OCI-LY7 (cell line): ENCODE measurements at regions not wholly inside any gene's neighbourhood (a gene's known extent, or its start where the extent isn't known, plus 50 kb on each side); places are given as distances from the start of the nearest gene placed in this dataset.
A peak's percentile ranks its signal among the peaks of the same experiment; 100 is the strongest.

Experiments used
- BruUV-seq: library from RNA; stranded (reverse); fragments of 400-500 nt; replicated peaks from 2 replicates; lab custom pipeline; 2021; lab: Mats Ljungman, UMichigan
- CTCF ChIA-PET: fragments of 300-600 bp; sonication (Branson Sonifier 250); formaldehyde crosslinking; loops from one replicate; lab custom pipeline; 2022; ENCODE audit warnings: antibody characterized with exemption; ENCODE audit not compliant: unreplicated experiment; lab: Charles Lee
- POLR2A ChIA-PET: fragments of 300-600 bp; sonication (Branson Sonifier 250); formaldehyde crosslinking; loops from one replicate; lab custom pipeline; 2022; ENCODE audit warnings: antibody characterized with exemption; lab: Charles Lee
- DNase-seq: peaks from one replicate; pipeline ENCODE4 v3.0.0-alpha.2; 2015; ENCODE audit warnings: low spot score
- H2AFZ ChIP-seq: fragments of 200-600 bp; sonication (generic), shearing (Covaris generic); 2 replicates; pipeline ENCODE4 v1.6.1; 2014; ENCODE audit warnings: mild to moderate bottlenecking, antibody characterized with exemption, low read length, moderate library complexity
- H3K27ac ChIP-seq: fragments of 200-600 bp; sonication (generic); 2 replicates; pipeline ENCODE4 v1.5.1; 2014; ENCODE audit warnings: mixed run types, low read depth, mild to moderate bottlenecking, moderate library complexity, low read length, inconsistent platforms; ENCODE audit not compliant: poor library complexity, severe bottlenecking
- H3K36me3 ChIP-seq: fragments of 200-600 bp; sonication (generic); 2 replicates; pipeline ENCODE4 v1.6.1; 2014; ENCODE audit warnings: mild to moderate bottlenecking, antibody characterized with exemption, low read length, moderate library complexity, mixed read lengths; ENCODE audit not compliant: insufficient read depth
- H3K4me1 ChIP-seq: fragments of 200-600 bp; sonication (generic); 2 replicates; pipeline ENCODE4 v1.5.1; 2014; ENCODE audit warnings: mild to moderate bottlenecking, low read length; ENCODE audit not compliant: insufficient read depth, poor library complexity, severe bottlenecking
- H3K4me2 ChIP-seq: fragments of 200-600 bp; sonication (generic); 2 replicates; pipeline ENCODE4 v1.6.1; 2014; ENCODE audit warnings: mild to moderate bottlenecking, low read length
- H3K4me3 ChIP-seq: fragments of 200-600 bp; sonication (generic); 2 replicates; pipeline ENCODE4 v1.5.1; 2014; ENCODE audit warnings: mild to moderate bottlenecking, low read depth, low read length; ENCODE audit not compliant: poor library complexity, severe bottlenecking
- H3K79me2 ChIP-seq: fragments of 200-600 bp; sonication (generic); 2 replicates; pipeline ENCODE4 v1.6.1; 2016; ENCODE audit warnings: low read depth, mild to moderate bottlenecking, low read length, moderate library complexity, mixed read lengths; ENCODE audit not compliant: insufficient read depth
- H3K9me2 ChIP-seq: fragments of 200-600 bp; sonication (generic); 2 replicates; pipeline ENCODE4 v1.6.1; 2016; ENCODE audit warnings: mild to moderate bottlenecking, low read length, mixed read lengths; ENCODE audit not compliant: insufficient read depth
- H3K9me3 ChIP-seq: fragments of 200-600 bp; sonication (generic); 2 replicates; pipeline ENCODE4 v1.6.1; 2014; ENCODE audit warnings: mild to moderate bottlenecking, mixed run types, low read length, mixed read lengths
- H4K20me1 ChIP-seq: fragments of 200-600 bp; sonication (generic); 2 replicates; pipeline ENCODE4 v1.6.1; 2014; ENCODE audit warnings: mild to moderate bottlenecking, antibody characterized with exemption, low read length, moderate library complexity, mixed read lengths; ENCODE audit not compliant: insufficient read depth
- CTCF ChIP-seq: fragments of 200-600 bp; sonication (generic); conservative IDR thresholded peaks from 2 replicates; pipeline ENCODE4 v1.5.1; 2014; ENCODE audit warnings: mild to moderate bottlenecking, antibody characterized with exemption, low read length, moderate library complexity, mixed read lengths
- EZH2phosphoT487 ChIP-seq: fragments of 200-600 bp; sonication (generic); IDR thresholded peaks from 2 replicates; pipeline ENCODE4 v1.6.1; 2018; ENCODE audit warnings: low read depth, borderline replicate concordance, mild to moderate bottlenecking, mixed run types, antibody characterized with exemption, low read length, moderate library complexity, mixed read lengths
- intact Hi-C: fragments of 100-400 bp; cut with micrococcal nuclease; formaldehyde crosslinking; loops from one replicate; pipeline ENCODE4 v1.10.0; 2022; ENCODE audit not compliant: unreplicated experiment

- H3K9me3 ChIP-seq, result no peaks in the 10 kb centered on the region
- no TSS peak for BruUV-seq
- H3K36me3 ChIP-seq, result no peaks in the 10 kb centered on the region
- POLR2A ChIA-PET, result no interaction called here
- no peak overlapping the region for H2AFZ ChIP-seq
- H3K9me2 ChIP-seq, result no peaks in the 10 kb centered on the region
- CTCF ChIA-PET, result no interaction called here
- H3K27ac ChIP-seq, result no peak overlapping the region
- DNase-seq, result no peak
- H4K20me1 ChIP-seq, result no peaks in the 10 kb centered on the region
- no peak overlapping the region for H3K4me3 ChIP-seq
- intact Hi-C loops, result loop anchor here (10.0 kb wide), 1 partner anchor 1076 kb away; no protein-coding TSS in a partner anchor
- no peak overlapping the region for H3K4me2 ChIP-seq
- no peak for TF ChIP-seq CTCF
- no peaks in the 10 kb centered on the region for H3K4me1 ChIP-seq
- H3K79me2 ChIP-seq, result no peaks in the 10 kb centered on the region
Measured at GRCh38 chr20:39888310-39888709, 800.7 kb downstream of the MAFB start.

- Histone ChIP-seq H3K36me3 (no peaks in the 10 kb centered on the region), H4K20me1 (no peaks in the 10 kb centered on the region), H3K4me2 (no peak overlapping the region), H3K9me3 (no peaks in the 10 kb centered on the region), H2AFZ (no peak overlapping the region), H3K4me1 (no peaks in the 10 kb centered on the region), H3K9me2 (no peaks in the 10 kb centered on the region), H3K4me3 (no peak overlapping the region), H3K79me2 (no peaks in the 10 kb centered on the region), H3K27ac (no peak overlapping the region)
- BruUV-seq, result no TSS peak
- CTCF ChIA-PET, result no interaction called here
- no peak for DNase-seq
- TF ChIP-seq CTCF, result no peak
- no peak for TF ChIP-seq EZH2phosphoT487
- intact Hi-C loops, result loop anchor here (10.0 kb wide), 1 partner anchor 1078 kb away; no protein-coding TSS in a partner anchor
- POLR2A ChIA-PET, result no interaction called here
Measured at GRCh38 chr20:39886650-39887190, 802.3 kb downstream of the MAFB start.

GRCh38 chr20:39885975-39886649 lies 802.9 kb downstream of the MAFB start:
- POLR2A ChIA-PET, result no interaction called here
- BruUV-seq, result no TSS peak
- TF ChIP-seq CTCF (peak; percentile 77), EZH2phosphoT487 (no peak)
- peak; percentile 41 for DNase-seq
- H3K4me2 ChIP-seq, result no peak overlapping the region
- no peak overlapping the region for H3K4me3 ChIP-seq
- no peaks in the 10 kb centered on the region for H4K20me1 ChIP-seq
- H3K9me3 ChIP-seq, result no peaks in the 10 kb centered on the region
- CTCF ChIA-PET, result no interaction called here
- H2AFZ ChIP-seq, result no peak overlapping the region
- no peak overlapping the region for H3K27ac ChIP-seq
- no peaks in the 10 kb centered on the region for H3K4me1 ChIP-seq
- intact Hi-C loops, result loop anchor here (10.0 kb wide), 1 partner anchor 1079 kb away; no protein-coding TSS in a partner anchor
- no peaks in the 10 kb centered on the region for H3K9me2 ChIP-seq
- no peaks in the 10 kb centered on the region for H3K36me3 ChIP-seq
- no peaks in the 10 kb centered on the region for H3K79me2 ChIP-seq
